Sigmoid colon (tissue), 4 donors: ENCODE measurements at regions not wholly inside any gene's neighbourhood (a gene's known extent, or its start where the extent isn't known, plus 50 kb on each side); places are given as distances from the start of the nearest gene placed in this dataset.

Source experiments
- POLR2AphosphoS5 ChIP-seq, 4 donors: sonication (generic); formaldehyde crosslinking; IDR thresholded peaks; one replicate each; pipeline ENCODE4 v1.6.1; 2017; ENCODE audit warnings: antibody characterized with exemption in 4 of 4
- TF ChIP-seq, protein P1 (sequence below), 4 experiments: fragments of 450-650 bp in 3 of 4; fragments of 200-600 bp in 1 of 4; IDR thresholded peaks; one replicate each; pipeline ENCODE4 v1.5.1; 2016 to 2019; ENCODE audit warnings: antibody characterized with exemption in 4 of 4, mild to moderate bottlenecking in 3 of 4, moderate library complexity in 2 of 4

GRCh38 chr2:129068543-129068942 is 749.9 kb upstream of the HS6ST1 start:
- TF ChIP-seq POLR2AphosphoS5 (IDR thresholded peaks at IDR 0.05), result no peak
- TF ChIP-seq, protein P1, sequence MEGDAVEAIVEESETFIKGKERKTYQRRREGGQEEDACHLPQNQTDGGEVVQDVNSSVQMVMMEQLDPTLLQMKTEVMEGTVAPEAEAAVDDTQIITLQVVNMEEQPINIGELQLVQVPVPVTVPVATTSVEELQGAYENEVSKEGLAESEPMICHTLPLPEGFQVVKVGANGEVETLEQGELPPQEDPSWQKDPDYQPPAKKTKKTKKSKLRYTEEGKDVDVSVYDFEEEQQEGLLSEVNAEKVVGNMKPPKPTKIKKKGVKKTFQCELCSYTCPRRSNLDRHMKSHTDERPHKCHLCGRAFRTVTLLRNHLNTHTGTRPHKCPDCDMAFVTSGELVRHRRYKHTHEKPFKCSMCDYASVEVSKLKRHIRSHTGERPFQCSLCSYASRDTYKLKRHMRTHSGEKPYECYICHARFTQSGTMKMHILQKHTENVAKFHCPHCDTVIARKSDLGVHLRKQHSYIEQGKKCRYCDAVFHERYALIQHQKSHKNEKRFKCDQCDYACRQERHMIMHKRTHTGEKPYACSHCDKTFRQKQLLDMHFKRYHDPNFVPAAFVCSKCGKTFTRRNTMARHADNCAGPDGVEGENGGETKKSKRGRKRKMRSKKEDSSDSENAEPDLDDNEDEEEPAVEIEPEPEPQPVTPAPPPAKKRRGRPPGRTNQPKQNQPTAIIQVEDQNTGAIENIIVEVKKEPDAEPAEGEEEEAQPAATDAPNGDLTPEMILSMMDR (IDR thresholded peaks at IDR 0.05), result no peak
